Epithelial cell of esophagus (primary cell): ENCODE measurements at regions not wholly inside any gene's neighbourhood (a gene's known extent, or its start where the extent isn't known, plus 50 kb on each side); places are given as distances from the start of the nearest gene placed in this dataset.

Experiments used
- DNase-seq: peaks from one replicate; pipeline ENCODE4 v3.0.0; 2010; ENCODE audit warnings: low read depth
- H3K4me3 ChIP-seq: 2 replicates; pipeline ENCODE4 v1.5.1; 2011; ENCODE audit warnings: mild to moderate bottlenecking, low read length, control low read depth
- CTCF ChIP-seq: IDR thresholded peaks from 2 replicates; pipeline ENCODE4 v1.5.1; 2011; ENCODE audit warnings: low read depth, mild to moderate bottlenecking, low read length, control low read depth, inconsistent platforms; ENCODE audit not compliant: insufficient read depth; ENCODE audit errors: missing control alignments

- DNase-seq: no peak
- no peak for TF ChIP-seq CTCF
- no peak overlapping the region for H3K4me3 ChIP-seq
Measured at GRCh38 chr10:111273635-111274034, 196.8 kb downstream of the ADRA2A start.

DNA sequence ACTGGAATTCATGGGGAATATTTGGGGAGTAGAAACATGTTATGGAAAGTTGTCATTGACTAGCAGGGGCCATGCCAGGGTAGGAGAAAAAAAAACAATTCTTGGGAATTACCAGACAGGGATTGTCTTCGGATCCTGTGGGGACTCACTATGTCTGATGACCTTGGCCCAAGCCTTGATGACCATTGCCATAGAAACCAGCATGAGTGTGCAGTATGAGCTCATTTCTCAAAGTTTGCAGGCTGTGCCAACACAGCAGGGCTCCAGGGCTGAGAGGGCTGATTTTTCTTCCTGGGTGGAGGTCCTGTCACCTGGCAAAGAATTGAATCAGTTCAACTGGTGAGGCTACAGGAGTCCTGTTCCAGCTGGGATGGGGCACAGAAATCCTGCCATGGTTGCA, 198.3 kb downstream of the ADRA2A start:
- H3K4me3 ChIP-seq: no peak overlapping the region
- no peak for TF ChIP-seq CTCF
- DNase-seq: no peak

DNA sequence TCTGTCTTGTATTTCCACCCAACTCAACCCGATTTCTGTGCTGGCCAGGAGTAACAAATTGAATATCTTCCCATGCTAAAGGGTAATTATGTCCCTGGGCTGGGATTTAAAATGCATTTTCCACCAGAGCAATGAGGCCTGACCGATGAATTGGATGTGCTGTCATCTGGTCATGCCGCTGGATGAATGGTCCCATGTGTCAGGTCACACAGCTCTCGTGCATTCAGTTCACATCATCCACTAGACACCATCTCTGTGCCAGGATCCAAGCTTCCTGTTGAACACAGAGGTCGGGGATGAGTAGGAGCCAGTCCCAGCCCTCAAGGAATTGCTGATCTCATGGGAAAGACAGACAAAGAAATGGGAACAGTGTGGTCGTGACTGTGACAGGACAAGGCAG, 200.8 kb downstream of the ADRA2A start:
- no peak for DNase-seq
- no peak overlapping the region for H3K4me3 ChIP-seq
- TF ChIP-seq CTCF: no peak

- no peak overlapping the region for H3K4me3 ChIP-seq
- TF ChIP-seq CTCF: no peak
- DNase-seq: no peak
Measured at GRCh38 chr10:111278266-111278665, 201.4 kb downstream of the ADRA2A start.

- TF ChIP-seq CTCF: no peak
- peak; percentile 1 for DNase-seq
- no peak overlapping the region for H3K4me3 ChIP-seq
Measured at GRCh38 chr10:111281516-111281915, 204.7 kb downstream of the ADRA2A start.

- DNase-seq: no peak
- H3K4me3 ChIP-seq: no peak overlapping the region
- no peak for TF ChIP-seq CTCF
Measured at GRCh38 chr10:111289461-111289860, 212.6 kb downstream of the ADRA2A start.

GRCh38 chr10:111290649-111291048, 213.8 kb downstream of the ADRA2A start:
- DNase-seq: no peak
- no peak for TF ChIP-seq CTCF
- no peak overlapping the region for H3K4me3 ChIP-seq
